Lower leg skin (tissue), 4 donors: ENCODE measurements at regions not wholly inside any gene's neighbourhood (a gene's known extent, or its start where the extent isn't known, plus 50 kb on each side); places are given as distances from the start of the nearest gene placed in this dataset.

ENCODE experiments used
- DNase-seq, 2 donors: peaks; one replicate each; pipeline ENCODE4 v3.0.0-alpha.2; 2019; ENCODE audit warnings: low spot score in 2 of 2
- H3K4me3 ChIP-seq: fragments of 200-600 bp; sonication (generic); 2 replicates; pipeline ENCODE4 v1.5.1; 2017; ENCODE audit warnings: mild to moderate bottlenecking, low read depth; ENCODE audit not compliant: poor library complexity, severe bottlenecking
- CTCF ChIP-seq, 3 donors: fragments of 450-650 bp; IDR thresholded peaks; one replicate each; pipeline ENCODE4 v1.5.1; 2016; ENCODE audit warnings: antibody characterized with exemption in 3 of 3, mild to moderate bottlenecking in 3 of 3, moderate library complexity in 2 of 3
- POLR2A ChIP-seq, 2 donors: fragments of 450-650 bp; IDR thresholded peaks; one replicate each; pipeline ENCODE4 v1.6.1; 2016 to 2017; ENCODE audit warnings: antibody characterized with exemption in 2 of 2, mild to moderate bottlenecking in 1 of 2, moderate library complexity in 1 of 2
- WGBS, 2 donors: methylation state at CpG; one replicate each; pipeline ENCODE4 v1.1.5; 2018; 5-methylcytosine and 5-hydroxymethylcytosine counted together
- intact Hi-C: fragments of 100-400 bp; cut with DNase I; formaldehyde crosslinking; loops from one replicate; pipeline ENCODE4 v1.15.0; 2023; ENCODE audit warnings: low total_unique reads

GRCh38 chr14:99073431-99073830 is 198.6 kb downstream of the BCL11B start:
- intact Hi-C loops = no loop called here
- DNase-seq = peak in 1 of 2 donors; percentile 4
- H3K4me3 ChIP-seq = no peak overlapping the region
- TF ChIP-seq CTCF (IDR thresholded peaks at IDR 0.05) (no peak), POLR2A (IDR thresholded peaks at IDR 0.05) (no peak)
- 82 to 83% methylated on average over 6 of the region's 6 CpGs for WGBS, 2 donors

DNA sequence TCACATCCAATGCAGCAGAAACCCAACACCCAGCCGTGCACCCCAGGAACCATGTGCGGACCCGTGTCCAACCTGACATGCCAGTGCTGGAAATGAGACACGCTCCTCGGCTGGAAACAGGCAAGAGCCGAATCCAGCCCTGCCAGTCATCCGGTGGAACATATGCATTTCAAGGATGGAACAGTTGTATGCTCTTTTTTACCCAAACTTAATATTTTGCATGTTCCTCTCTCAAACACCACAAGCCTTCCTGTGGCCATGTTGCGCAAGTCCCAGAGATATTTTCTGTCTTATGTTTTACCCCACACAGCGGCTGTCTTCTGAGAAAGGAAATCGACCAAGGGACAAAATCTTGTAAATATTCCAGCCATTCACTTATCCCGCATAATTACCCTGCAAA is 196.9 kb downstream of the BCL11B start:
- WGBS, 2 donors = 82 to 84% methylated on average over 11 of the region's 11 CpGs
- intact Hi-C loops = no loop called here
- H3K4me3 ChIP-seq = no peak overlapping the region
- TF ChIP-seq CTCF (IDR thresholded peaks at IDR 0.05) (no peak), POLR2A (IDR thresholded peaks at IDR 0.05) (no peak)
- DNase-seq = peak; percentile 7 to 76

GRCh38 chr14:99075771-99076375 is 196.1 kb downstream of the BCL11B start:
- 63 to 77% methylated on average over 5 of the region's 5 CpGs for WGBS, 2 donors
- intact Hi-C loops = no loop called here
- DNase-seq = peak in 1 of 2 donors; percentile 61
- no peak for TF ChIP-seq POLR2A (IDR thresholded peaks at IDR 0.05)
- TF ChIP-seq CTCF (IDR thresholded peaks at IDR 0.05) = no peak
- H3K4me3 ChIP-seq = no peak overlapping the region

DNA sequence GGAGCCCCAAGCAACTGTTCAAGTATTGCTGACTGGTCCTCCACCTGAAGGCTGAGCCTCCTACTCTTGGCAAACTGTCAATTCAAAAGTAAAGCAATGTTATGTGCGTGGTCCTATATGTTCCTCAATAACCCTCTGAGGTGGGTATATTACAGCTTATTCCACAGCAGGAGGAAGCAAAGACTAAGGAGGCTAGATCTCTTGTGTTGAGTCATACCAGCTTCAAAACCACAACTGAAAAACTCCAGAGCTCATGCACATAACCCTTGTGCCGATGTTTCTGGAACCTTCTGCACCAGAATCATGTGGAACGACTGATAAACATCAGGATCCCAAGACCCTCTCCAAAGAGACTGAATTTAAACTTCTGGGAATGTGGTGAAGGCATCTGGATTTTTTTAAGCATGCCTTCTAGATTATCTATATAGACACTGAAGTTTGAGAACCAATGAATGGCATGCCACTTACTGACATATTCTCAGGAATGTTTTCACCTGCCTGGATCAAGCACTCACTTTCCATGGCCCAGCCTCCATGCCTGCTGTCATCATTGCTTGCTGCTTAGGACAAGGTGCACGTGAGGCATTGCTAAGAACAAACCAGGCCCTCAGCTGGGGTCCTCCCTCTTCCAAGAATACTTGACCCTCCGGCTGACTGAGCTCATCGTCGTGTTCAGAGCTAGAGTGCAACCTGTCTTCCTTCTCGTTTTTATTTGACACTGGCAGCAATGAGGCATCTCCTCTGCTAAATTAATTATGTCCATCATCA is 194.7 kb downstream of the BCL11B start:
- no peak overlapping the region for H3K4me3 ChIP-seq
- peak in 1 of 2 donors; percentile 72 for DNase-seq
- intact Hi-C loops = no loop called here
- 81 to 82% methylated on average over 8 of the region's 8 CpGs for WGBS, 2 donors
- TF ChIP-seq POLR2A (IDR thresholded peaks at IDR 0.05) = no peak
- no peak for TF ChIP-seq CTCF (IDR thresholded peaks at IDR 0.05)

- no peak for DNase-seq
- H3K4me3 ChIP-seq = no peak overlapping the region
- WGBS, 2 donors = 90 to 94% methylated on average over 6 of the region's 6 CpGs
- TF ChIP-seq CTCF (IDR thresholded peaks at IDR 0.05) (no peak), POLR2A (IDR thresholded peaks at IDR 0.05) (no peak)
- intact Hi-C loops = no loop called here
Observed at GRCh38 chr14:99077844-99078236, 194.2 kb downstream of the BCL11B start.
